IMR-90 (cell line): ENCODE measurements at regions not wholly inside any gene's neighbourhood (a gene's known extent, or its start where the extent isn't known, plus 50 kb on each side); places are given as distances from the start of the nearest gene placed in this dataset.
"Not testable (repeated sequence)": the region's sequence is repeated elsewhere in the genome, so short reads cannot be mapped to it uniquely, and the experiment has no call there.

ENCODE experiments used
- ATAC-seq: fragments of 200-7000 bp; cut with Tn5 transposase; 2 replicates; pipeline ENCODE4 v1.9.1; 2020; ENCODE audit warnings: low read depth, mild to moderate bottlenecking, moderate library complexity
- BruUV-seq: library from RNA; stranded (reverse); fragments of 400-500 nt; replicated peaks from 2 replicates; lab custom pipeline; 2021; lab: Mats Ljungman, UMichigan
- CTCF ChIA-PET: fragments of 300-600 bp; formaldehyde crosslinking; extraction: SDS; loops from one replicate; lab custom pipeline; 2021; ENCODE audit warnings: antibody characterized with exemption; lab: Yijun Ruan, JAX
- POLR2A ChIA-PET: fragments of 300-600 bp; sonication (Branson Sonifier 250); formaldehyde crosslinking; loops from one replicate; lab custom pipeline; 2022; ENCODE audit warnings: antibody characterized with exemption; ENCODE audit not compliant: unreplicated experiment; lab: Charles Lee
- DNase-seq: peaks from one replicate; pipeline ENCODE4 v3.0.0; 2013
- H2AFZ ChIP-seq: replicated peaks from 2 replicates; pipeline ENCODE3; 2013; ENCODE audit warnings: low read length, mild to moderate bottlenecking; ENCODE audit not compliant: poor library complexity
- H2AK5ac ChIP-seq: 2 replicates; pipeline ENCODE4 v1.6.1; 2013; ENCODE audit warnings: low read depth, low read length, inconsistent platforms
- H2AK9ac ChIP-seq: replicated peaks from 2 replicates; pipeline ENCODE3; 2013; ENCODE audit warnings: mild to moderate bottlenecking, low read depth, low read length, moderate library complexity; ENCODE audit not compliant: poor library complexity
- H2BK120ac ChIP-seq: 2 replicates; pipeline ENCODE4 v1.6.1; 2013; ENCODE audit warnings: low read depth, low read length, inconsistent platforms
- H2BK15ac ChIP-seq: 3 replicates; pipeline ENCODE4 v1.6.1; 2013; ENCODE audit warnings: low read depth, low read length, inconsistent platforms
- H2BK20ac ChIP-seq: 2 replicates; pipeline ENCODE4 v1.6.1; 2013; ENCODE audit warnings: low read depth, mild to moderate bottlenecking, inconsistent platforms, low read length, moderate library complexity
- H2BK5ac ChIP-seq: 2 replicates; pipeline ENCODE4 v1.6.1; 2013; ENCODE audit warnings: mild to moderate bottlenecking, low read depth, low read length, inconsistent platforms; ENCODE audit not compliant: poor library complexity, severe bottlenecking
- H3K14ac ChIP-seq: replicated peaks from 2 replicates; pipeline ENCODE4 v1.6.1; 2013; ENCODE audit warnings: low read depth, low read length, inconsistent platforms
- H3K18ac ChIP-seq: 2 replicates; pipeline ENCODE4 v1.6.1; 2013; ENCODE audit warnings: low read depth, low read length, control low read depth
- H3K23ac ChIP-seq: 2 replicates; pipeline ENCODE4 v1.6.1; 2013; ENCODE audit warnings: low read depth, low read length, inconsistent platforms
- H3K27ac ChIP-seq: 2 replicates; pipeline ENCODE4 v1.5.1; 2013; ENCODE audit warnings: mild to moderate bottlenecking, control low read depth, low read length; ENCODE audit not compliant: insufficient read depth
- H3K27me3 ChIP-seq: 2 replicates; pipeline ENCODE4 v1.6.1; 2013; ENCODE audit warnings: low read length; ENCODE audit not compliant: control insufficient read depth, insufficient read depth
- H3K36me3 ChIP-seq: 2 replicates; pipeline ENCODE4 v1.6.1; 2013; ENCODE audit warnings: low read length, mixed read lengths; ENCODE audit not compliant: control insufficient read depth, insufficient read depth
- H3K4ac ChIP-seq: 2 replicates; pipeline ENCODE4 v1.6.1; 2013; ENCODE audit warnings: low read depth, low read length, inconsistent platforms
- H3K4me1 ChIP-seq: 2 replicates; pipeline ENCODE4 v1.6.1; 2013; ENCODE audit warnings: low read length, mixed read lengths; ENCODE audit not compliant: control insufficient read depth, insufficient read depth
- H3K4me2 ChIP-seq: 2 replicates; pipeline ENCODE4 v1.6.1; 2013; ENCODE audit warnings: low read depth, mild to moderate bottlenecking, control low read depth, low read length, moderate library complexity
- H3K4me3 ChIP-seq: 2 replicates; pipeline ENCODE4 v1.5.1; 2013; ENCODE audit warnings: low read depth, mild to moderate bottlenecking, control low read depth, low read length, moderate library complexity; ENCODE audit not compliant: insufficient read depth
- H3K56ac ChIP-seq: 2 replicates; pipeline ENCODE4 v1.6.1; 2013; ENCODE audit warnings: low read length, inconsistent platforms; ENCODE audit not compliant: insufficient read depth; ENCODE audit errors: extremely low read depth
- H3K79me1 ChIP-seq, 2 experiments: 2 replicates each; pipeline ENCODE4 v1.6.1; 2013; ENCODE audit warnings: low read length in 2 of 2, inconsistent platforms in 1 of 2, low read depth in 1 of 2
- H3K9ac ChIP-seq: 2 replicates; pipeline ENCODE4 v1.6.1; 2013; ENCODE audit warnings: low read depth, low read length, control low read depth
- H3K9me1 ChIP-seq: 2 replicates; pipeline ENCODE4 v1.6.1; 2013; ENCODE audit warnings: low read length, inconsistent platforms; ENCODE audit not compliant: insufficient read depth
- H3K9me3 ChIP-seq: 2 replicates; pipeline ENCODE4 v1.6.1; 2013; ENCODE audit warnings: low read length; ENCODE audit not compliant: control insufficient read depth, insufficient read depth
- H4K20me1 ChIP-seq: 2 replicates; pipeline ENCODE4 v1.6.1; 2013; ENCODE audit warnings: low read length, inconsistent platforms; ENCODE audit not compliant: insufficient read depth
- H4K5ac ChIP-seq: 2 replicates; pipeline ENCODE4 v1.6.1; 2013; ENCODE audit warnings: mild to moderate bottlenecking, low read depth, low read length, control low read depth
- H4K8ac ChIP-seq, 2 experiments: 2 replicates each; pipeline ENCODE4 v1.6.1; 2013; ENCODE audit warnings: low read depth in 2 of 2, low read length in 2 of 2, control low read depth in 1 of 2, inconsistent platforms in 1 of 2
- H4K91ac ChIP-seq: 2 replicates; pipeline ENCODE4 v1.6.1; 2013; ENCODE audit warnings: low read depth, low read length, inconsistent platforms; ENCODE audit not compliant: insufficient read depth
- WGBS, 2 experiments: methylation state at CpG; one replicate each; pipeline versions ENCODE4 v1.1.5 to v1.1.7; 2013; ENCODE audit warnings: missing lambda C conversion rate in 2 of 2; ENCODE audit not compliant: insufficient read length in 1 of 2; ENCODE audit errors: extremely low coverage in 2 of 2; 5-methylcytosine and 5-hydroxymethylcytosine counted together
- dilution Hi-C: fragments of 300-500 bp; cut with HindIII; formaldehyde crosslinking; loops from one replicate; pipeline ENCODE4 v1.14.3; 2018; ENCODE audit warnings: low sequenced_read_pairs; ENCODE audit not compliant: unreplicated experiment
- in situ Hi-C: fragments of 300-500 bp; cut with MboI; formaldehyde crosslinking; loops from 3 replicates; pipeline ENCODE4 v1.14.3; 2019; ENCODE audit warnings: low sequenced_read_pairs, inconsistent platforms, mixed read lengths
- intact Hi-C: fragments of 100-400 bp; cut with micrococcal nuclease; formaldehyde crosslinking; loops from 2 replicates; pipeline ENCODE4 v1.10.0; 2022

GRCh38 chr3:195642311-195642710 is 58.6 kb upstream of the APOD start:
- H4K91ac ChIP-seq, POLR2A ChIA-PET, BruUV-seq, H3K56ac ChIP-seq, H4K8ac ChIP-seq, H3K18ac ChIP-seq, H3K4me1 ChIP-seq, H3K4me2 ChIP-seq, H3K14ac ChIP-seq, H3K9ac ChIP-seq, H2AFZ ChIP-seq, H3K27me3 ChIP-seq, H3K4me3 ChIP-seq, dilution Hi-C loops, H2AK5ac ChIP-seq, ATAC-seq, H2BK5ac ChIP-seq, H3K36me3 ChIP-seq, H3K23ac ChIP-seq, H3K9me3 ChIP-seq, intact Hi-C loops, H2BK15ac ChIP-seq, H4K5ac ChIP-seq, DNase-seq, in situ Hi-C loops, H3K4ac ChIP-seq, H2BK20ac ChIP-seq, H3K27ac ChIP-seq, H2AK9ac ChIP-seq, CTCF ChIA-PET, H3K9me1 ChIP-seq, H2BK120ac ChIP-seq, H4K20me1 ChIP-seq, H3K79me1 ChIP-seq: not testable (repeated sequence)
- 74% methylated on average over 5 of the region's 15 CpGs; no CpG with 5 or more reads in 1 of the 2 experiments for WGBS, 2 experiments

- H4K8ac ChIP-seq, H4K20me1 ChIP-seq, H3K4me2 ChIP-seq, H2BK120ac ChIP-seq, POLR2A ChIA-PET, H2BK15ac ChIP-seq, H2BK20ac ChIP-seq, H3K9me3 ChIP-seq, intact Hi-C loops, H3K36me3 ChIP-seq, H3K27ac ChIP-seq, H3K9ac ChIP-seq, H3K4me1 ChIP-seq, ATAC-seq, H2BK5ac ChIP-seq, H4K91ac ChIP-seq, dilution Hi-C loops, CTCF ChIA-PET, H2AFZ ChIP-seq, H3K4me3 ChIP-seq, H3K56ac ChIP-seq, DNase-seq, H3K23ac ChIP-seq, H3K18ac ChIP-seq, in situ Hi-C loops, H3K4ac ChIP-seq, H3K14ac ChIP-seq, H2AK5ac ChIP-seq, H3K9me1 ChIP-seq, H3K79me1 ChIP-seq, H2AK9ac ChIP-seq, H4K5ac ChIP-seq, H3K27me3 ChIP-seq, BruUV-seq: not testable (repeated sequence)
- 50% methylated on average over 1 of the region's 10 CpGs; no CpG with 5 or more reads in 1 of the 2 experiments for WGBS, 2 experiments
These were observed 54.7 kb upstream of the APOD start for GRCh38 chr3:195638456-195638855.
